ENCODE measurements at regions not wholly inside any gene's neighbourhood (a gene's known extent, or its start where the extent isn't known, plus 50 kb on each side); places are given as distances from the start of the nearest gene placed in this dataset.
"Not testable (repeated sequence)": the region's sequence is repeated elsewhere in the genome, so short reads cannot be mapped to it uniquely, and the experiment has no call there.

GRCh38 chr13:78497702-78498355 lies 105.5 kb downstream of the POU4F1 start:
- no peak for TF ChIP-seq CTCF (conservative IDR thresholded peaks at IDR 0.05; ENCODE audit: low read depth)
- POLR2A ChIA-PET (ENCODE audit: low non-redundant PET): no interaction called here
- DNase-seq (ENCODE audit: low spot score): no peak
- no peak overlapping the region for H3K27ac ChIP-seq
- CTCF ChIA-PET: interaction anchor here (0.6 kb wide), 2 partner anchors 688 to 1439 kb away, joined by 3 to 4 read pairs; no protein-coding TSS in a partner anchor

- ChIA-PET CTCF (no interaction called here), POLR2A (ENCODE audit: low non-redundant PET) (no interaction called here)
- TF ChIP-seq CTCF (conservative IDR thresholded peaks at IDR 0.05; ENCODE audit: low read depth): no peak
- H3K27ac ChIP-seq: no peak overlapping the region
- no peak for DNase-seq (ENCODE audit: low spot score)
Observed at GRCh38 chr13:78491978-78492377, 111.4 kb downstream of the POU4F1 start.

GRCh38 chr13:78490225-78490624 lies 113.1 kb downstream of the POU4F1 start:
- DNase-seq (ENCODE audit: low spot score); H3K27ac ChIP-seq; POLR2A ChIA-PET (ENCODE audit: low non-redundant PET); CTCF ChIA-PET: not testable (repeated sequence)

- H3K27ac ChIP-seq: no peak overlapping the region
- ChIA-PET CTCF (no interaction called here), POLR2A (ENCODE audit: low non-redundant PET) (no interaction called here)
- no peak for DNase-seq (ENCODE audit: low spot score)
- TF ChIP-seq CTCF (conservative IDR thresholded peaks at IDR 0.05; ENCODE audit: low read depth): no peak
Observed at GRCh38 chr13:78487707-78488106, 115.6 kb downstream of the POU4F1 start.

- POLR2A ChIA-PET (ENCODE audit: low non-redundant PET): no interaction called here
- CTCF ChIA-PET: no interaction called here
- H3K27ac ChIP-seq: no peak overlapping the region
- no peak for DNase-seq (ENCODE audit: low spot score)
- TF ChIP-seq CTCF (conservative IDR thresholded peaks at IDR 0.05; ENCODE audit: low read depth): no peak
Observed at GRCh38 chr13:78485803-78486202, 117.5 kb downstream of the POU4F1 start.

- H3K27ac ChIP-seq: no peak overlapping the region
- DNase-seq (ENCODE audit: low spot score): no peak
- POLR2A ChIA-PET (ENCODE audit: low non-redundant PET): no interaction called here
- CTCF ChIA-PET: no interaction called here
- TF ChIP-seq CTCF (conservative IDR thresholded peaks at IDR 0.05; ENCODE audit: low read depth): no peak
Observed at GRCh38 chr13:78478183-78478582, 125.2 kb downstream of the POU4F1 start.

GRCh38 chr13:78476910-78477309 lies 126.4 kb downstream of the POU4F1 start:
- no peak for TF ChIP-seq CTCF (conservative IDR thresholded peaks at IDR 0.05; ENCODE audit: low read depth)
- POLR2A ChIA-PET (ENCODE audit: low non-redundant PET): no interaction called here
- CTCF ChIA-PET: interaction anchor here (0.5 kb wide), 1 partner anchor 11 kb away, joined by 3 read pairs; no protein-coding TSS in a partner anchor
- H3K27ac ChIP-seq: no peak overlapping the region
- DNase-seq (ENCODE audit: low spot score): no peak
